DOHH2 (cell line): ENCODE measurements at regions not wholly inside any gene's neighbourhood (a gene's known extent, or its start where the extent isn't known, plus 50 kb on each side); places are given as distances from the start of the nearest gene placed in this dataset.

ENCODE experiments used
- CTCF ChIP-seq: fragments of 200-600 bp; sonication (generic); IDR thresholded peaks from one replicate; pipeline ENCODE4 v1.5.1; 2014; ENCODE audit warnings: antibody characterized with exemption, mild to moderate bottlenecking, low read depth, low read length; ENCODE audit not compliant: poor library complexity, severe bottlenecking
- EZH2phosphoT487 ChIP-seq: fragments of 200-600 bp; sonication (generic); IDR thresholded peaks from 2 replicates; pipeline ENCODE4 v1.6.1; 2017; ENCODE audit warnings: borderline replicate concordance, mild to moderate bottlenecking, antibody characterized with exemption, low read length, moderate library complexity, mixed read lengths

- no peak for TF ChIP-seq CTCF
- TF ChIP-seq EZH2phosphoT487: no peak
Observed at GRCh38 chr5:110050640-110051345, 361.1 kb downstream of the MAN2A1 start.
